H4 (cell line): ENCODE measurements at regions not wholly inside any gene's neighbourhood (a gene's known extent, or its start where the extent isn't known, plus 50 kb on each side); places are given as distances from the start of the nearest gene placed in this dataset.

Source experiments
- DNase-seq: peaks from one replicate; pipeline ENCODE4 v3.0.0-alpha.2; 2015; ENCODE audit warnings: low spot score

- no peak for DNase-seq
These were observed 64.4 kb upstream of the TPM1 start for GRCh38 chr15:62977952-62978811.

- no peak for DNase-seq
These were observed 63.3 kb upstream of the TPM1 start for GRCh38 chr15:62979252-62979651.

- no peak for DNase-seq
These were observed 61.5 kb upstream of the TPM1 start for GRCh38 chr15:62981071-62981470.

- DNase-seq, result no peak
These were observed 58.6 kb upstream of the TPM1 start for GRCh38 chr15:62983956-62984355.

GRCh38 chr15:62985768-62986167 lies 56.8 kb upstream of the TPM1 start:
- DNase-seq, result no peak

GRCh38 chr15:62986948-62987347 lies 55.6 kb upstream of the TPM1 start:
- no peak for DNase-seq

GRCh38 chr15:62988701-62989100 lies 53.8 kb upstream of the TPM1 start:
- no peak for DNase-seq

GRCh38 chr15:62989366-62990055 lies 53.0 kb upstream of the TPM1 start:
- no peak for DNase-seq

- DNase-seq, result no peak
These were observed 50.8 kb upstream of the TPM1 start for GRCh38 chr15:62991698-62992097.

GRCh38 chr15:62992302-62992701 lies 50.2 kb upstream of the TPM1 start:
- DNase-seq, result no peak
